CD4-positive, alpha-beta T cell treated with Interleukin-17A for 1 hour (primary cell): ENCODE measurements at regions not wholly inside any gene's neighbourhood (a gene's known extent, or its start where the extent isn't known, plus 50 kb on each side); places are given as distances from the start of the nearest gene placed in this dataset.

Source experiments
- DNase-seq: peaks from one replicate; pipeline ENCODE4 v3.0.0-alpha.2; 2020

- no peak for DNase-seq
These were observed 72.5 kb upstream of the KCNMA1 start for GRCh38 chr10:77710081-77710551.

GRCh38 chr10:77707570-77707969, 70.0 kb upstream of the KCNMA1 start:
- DNase-seq = no peak

- no peak for DNase-seq
These were observed 64.6 kb upstream of the KCNMA1 start for GRCh38 chr10:77702166-77702565.

GRCh38 chr10:77700086-77700485, 62.5 kb upstream of the KCNMA1 start:
- no peak for DNase-seq

GRCh38 chr10:77699080-77699645, 61.6 kb upstream of the KCNMA1 start:
- DNase-seq = no peak

GRCh38 chr10:77698267-77698931, 60.8 kb upstream of the KCNMA1 start:
- no peak for DNase-seq

GRCh38 chr10:77696584-77696983, 59.0 kb upstream of the KCNMA1 start:
- no peak for DNase-seq

GRCh38 chr10:77695186-77695585, 57.6 kb upstream of the KCNMA1 start:
- DNase-seq = no peak

- DNase-seq = no peak
These were observed 55.2 kb upstream of the KCNMA1 start for GRCh38 chr10:77692782-77693181.

GRCh38 chr10:77689339-77689738, 51.7 kb upstream of the KCNMA1 start:
- no peak for DNase-seq

- no peak for DNase-seq
These were observed 50.0 kb upstream of the KCNMA1 start for GRCh38 chr10:77687621-77688020.
